Erythroblast (primary cell): ENCODE measurements at regions not wholly inside any gene's neighbourhood (a gene's known extent, or its start where the extent isn't known, plus 50 kb on each side); places are given as distances from the start of the nearest gene placed in this dataset.

Experiments used
- GATA1 ChIP-seq: IDR thresholded peaks from 2 replicates; pipeline ENCODE4 v1.6.1; 2011; ENCODE audit warnings: low read depth, mild to moderate bottlenecking, control low read depth, low read length, moderate library complexity
- POLR2A ChIP-seq: IDR thresholded peaks from 2 replicates; pipeline ENCODE4 v1.6.1; 2011; ENCODE audit warnings: mild to moderate bottlenecking, low read length

- TF ChIP-seq POLR2A: no peak
- no peak for TF ChIP-seq GATA1
Measured at GRCh38 chr2:234334756-234335155, 162.1 kb downstream of the ARL4C start.
